ENCODE measurements at regions not wholly inside any gene's neighbourhood (a gene's known extent, or its start where the extent isn't known, plus 50 kb on each side); places are given as distances from the start of the nearest gene placed in this dataset.

DNA sequence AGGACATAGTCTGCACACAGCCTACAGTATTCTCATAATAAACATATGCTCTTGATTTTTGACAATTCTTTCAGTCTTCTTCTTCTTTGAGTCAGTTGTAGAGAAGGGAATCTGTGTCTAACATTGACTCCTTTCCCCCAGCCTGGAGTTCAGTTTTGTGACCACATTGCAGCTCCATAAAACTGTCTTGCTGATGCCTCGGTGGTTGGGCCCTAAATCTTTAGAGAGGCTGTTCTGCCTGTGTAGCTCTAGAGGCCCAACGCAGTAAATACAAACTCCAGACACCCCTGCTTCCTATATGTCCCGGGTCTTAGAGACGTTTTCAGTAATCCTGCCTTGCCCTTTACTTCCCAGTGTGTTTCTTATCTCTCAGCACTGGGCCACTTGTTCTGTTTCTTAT lies 639.5 kb upstream of the AADAT start:
- TF ChIP-seq YY1 (IDR thresholded peaks at IDR 0.05; ENCODE audit: insufficient read depth, insufficient read length) (no peak), ZNF274 (IDR thresholded peaks at IDR 0.05; ENCODE audit: low read depth, low read length) (no peak), SUZ12 (IDR thresholded peaks at IDR 0.05; ENCODE audit: extremely low read depth, insufficient read depth, insufficient read length) (no peak)

Measured in NT2/D1 (cell line).